HEK293 (cell line): ENCODE measurements at regions not wholly inside any gene's neighbourhood (a gene's known extent, or its start where the extent isn't known, plus 50 kb on each side); places are given as distances from the start of the nearest gene placed in this dataset.

Source experiments
- CTCF ChIA-PET: fragments of 350-600 bp; formaldehyde crosslinking; extraction: SDS; loops from one replicate; lab custom pipeline; 2021; ENCODE audit warnings: antibody characterized with exemption; lab: Yijun Ruan, JAX
- POLR2A ChIA-PET: fragments of 300-600 bp; formaldehyde crosslinking; extraction: SDS; loops from one replicate; lab custom pipeline; 2020; ENCODE audit warnings: antibody characterized with exemption, inconsistent platforms; lab: Yijun Ruan, JAX
- H3K27ac ChIP-seq: fragments of 200-500 bp; sonication (Bioruptor generic); 2 replicates; pipeline ENCODE4 v1.5.1; 2014; ENCODE audit warnings: low read depth, low read length, control low read depth, inconsistent platforms; ENCODE audit errors: extremely low read depth
- H3K36me3 ChIP-seq, 2 experiments: fragments of 200-500 bp in 1 of 2; sonication (Bioruptor generic) in 1 of 2; 1 replicate in 1 of 2; 2 replicates in 1 of 2; pipeline ENCODE4 v1.5.1; 2014 to 2017; ENCODE audit warnings: inconsistent platforms in 2 of 2, low read length in 2 of 2; ENCODE audit not compliant: control insufficient read depth in 2 of 2, insufficient read depth in 1 of 2
- H3K4me1 ChIP-seq: fragments of 200-500 bp; sonication (Bioruptor generic); 2 replicates; pipeline ENCODE4 v1.5.1; 2014; ENCODE audit warnings: mild to moderate bottlenecking, low read length, inconsistent platforms; ENCODE audit not compliant: control insufficient read depth, insufficient read depth
- H3K4me3 ChIP-seq: 2 replicates; pipeline ENCODE4 v1.5.1; 2011; ENCODE audit warnings: low read depth, mild to moderate bottlenecking, control low read depth, low read length, moderate library complexity
- H3K9me3 ChIP-seq: fragments of 200-500 bp; sonication (Bioruptor generic); 2 replicates; pipeline ENCODE4 v1.5.1; 2014; ENCODE audit warnings: low read depth, low read length, inconsistent platforms; ENCODE audit not compliant: control insufficient read depth, insufficient read depth
- AEBP2 ChIP-seq: fragments of 450-650 bp; formaldehyde crosslinking; IDR thresholded peaks from 2 replicates; pipeline ENCODE4 v1.5.1; 2016; ENCODE audit warnings: missing biosample characterization, missing genetic modification characterization, borderline replicate concordance
- BCL11B ChIP-seq: fragments of 450-650 bp; formaldehyde crosslinking; IDR thresholded peaks from 2 replicates; pipeline ENCODE4 v1.5.1; 2016; ENCODE audit warnings: low read depth, missing biosample characterization, missing genetic modification characterization
- GLI4 ChIP-seq: fragments of 450-650 bp; formaldehyde crosslinking; IDR thresholded peaks from 2 replicates; pipeline ENCODE4 v1.5.1; 2016; ENCODE audit warnings: missing biosample characterization, missing genetic modification characterization
- GLIS1 ChIP-seq: fragments of 450-650 bp; formaldehyde crosslinking; IDR thresholded peaks from 2 replicates; pipeline ENCODE4 v1.5.1; 2016; ENCODE audit warnings: missing biosample characterization, missing genetic modification characterization
- SP3 ChIP-seq: fragments of 450-650 bp; formaldehyde crosslinking; IDR thresholded peaks from 2 replicates; pipeline ENCODE4 v1.5.1; 2016; ENCODE audit warnings: missing biosample characterization, missing genetic modification characterization
- ZBTB20 ChIP-seq: fragments of 450-650 bp; formaldehyde crosslinking; IDR thresholded peaks from 2 replicates; pipeline ENCODE4 v1.5.1; 2016; ENCODE audit warnings: missing biosample characterization, missing genetic modification characterization
- ZEB2 ChIP-seq: fragments of 450-650 bp; formaldehyde crosslinking; IDR thresholded peaks from 2 replicates; pipeline ENCODE4 v1.5.1; 2016; ENCODE audit warnings: missing biosample characterization, missing genetic modification characterization
- ZNF140 ChIP-seq: fragments of 450-650 bp; formaldehyde crosslinking; IDR thresholded peaks from 2 replicates; pipeline ENCODE4 v1.5.1; 2016; ENCODE audit warnings: missing biosample characterization, missing genetic modification characterization
- ZNF16 ChIP-seq: fragments of 450-650 bp; formaldehyde crosslinking; IDR thresholded peaks from 2 replicates; pipeline ENCODE4 v1.5.1; 2016; ENCODE audit warnings: low read depth, missing biosample characterization, missing genetic modification characterization
- ZNF223 ChIP-seq: fragments of 450-650 bp; formaldehyde crosslinking; IDR thresholded peaks from 2 replicates; pipeline ENCODE4 v1.5.1; 2016; ENCODE audit warnings: missing biosample characterization, missing genetic modification characterization
- ZNF248 ChIP-seq: fragments of 450-650 bp; formaldehyde crosslinking; IDR thresholded peaks from 2 replicates; pipeline ENCODE4 v1.5.1; 2017; ENCODE audit warnings: missing biosample characterization, missing genetic modification characterization
- ZNF324 ChIP-seq: fragments of 450-650 bp; formaldehyde crosslinking; IDR thresholded peaks from 2 replicates; pipeline ENCODE4 v1.5.1; 2016; ENCODE audit warnings: missing biosample characterization, missing genetic modification characterization
- ZNF350 ChIP-seq: fragments of 450-650 bp; formaldehyde crosslinking; IDR thresholded peaks from 2 replicates; pipeline ENCODE4 v1.5.0; 2017; ENCODE audit warnings: missing biosample characterization, mild to moderate bottlenecking, missing genetic modification characterization
- ZNF37A ChIP-seq: fragments of 450-650 bp; IDR thresholded peaks from 2 replicates; pipeline ENCODE4 v1.5.1; 2018; ENCODE audit warnings: missing biosample characterization, missing genetic modification characterization
- ZNF398 ChIP-seq: fragments of 450-650 bp; formaldehyde crosslinking; IDR thresholded peaks from 2 replicates; pipeline ENCODE4 v1.5.1; 2017; ENCODE audit warnings: missing biosample characterization, missing genetic modification characterization
- ZNF600 ChIP-seq: fragments of 450-650 bp; formaldehyde crosslinking; IDR thresholded peaks from 2 replicates; pipeline ENCODE4 v1.5.1; 2016; ENCODE audit warnings: missing biosample characterization, missing genetic modification characterization
- ZNF639 ChIP-seq: fragments of 450-650 bp; formaldehyde crosslinking; IDR thresholded peaks from 2 replicates; pipeline ENCODE4 v1.5.1; 2016; ENCODE audit warnings: missing biosample characterization, missing genetic modification characterization
- ZNF701 ChIP-seq: fragments of 450-650 bp; formaldehyde crosslinking; IDR thresholded peaks from 2 replicates; pipeline ENCODE4 v1.5.1; 2016; ENCODE audit warnings: missing biosample characterization, missing genetic modification characterization
- ZNF747 ChIP-seq: fragments of 450-650 bp; formaldehyde crosslinking; IDR thresholded peaks from 2 replicates; pipeline ENCODE4 v1.5.1; 2016; ENCODE audit warnings: missing biosample characterization, missing genetic modification characterization
- ZXDB ChIP-seq: fragments of 450-650 bp; formaldehyde crosslinking; IDR thresholded peaks from 2 replicates; pipeline ENCODE4 v1.5.1; 2016; ENCODE audit warnings: missing biosample characterization, missing genetic modification characterization

GRCh38 chr3:55343486-55344357 is 143.4 kb downstream of the WNT5A start:
- no peak overlapping the region for H3K4me3 ChIP-seq
- ChIA-PET CTCF (no interaction called here), POLR2A (no interaction called here)
- H3K27ac ChIP-seq: no peak overlapping the region
- H3K9me3 ChIP-seq: no peaks in the 10 kb centered on the region
- H3K4me1 ChIP-seq: no peaks in the 10 kb centered on the region
- H3K36me3 ChIP-seq: no peaks in the 10 kb centered on the region
- TF ChIP-seq GLIS1 (tag by site-specific recombination) (peak; percentile 87), BCL11B (tag by site-specific recombination) (no peak)

GRCh38 chr3:55341502-55342031 is 145.5 kb downstream of the WNT5A start:
- Histone ChIP-seq H3K27ac (no peak overlapping the region), H3K4me1 (no peaks in the 10 kb centered on the region)
- TF ChIP-seq ZNF140 (tag by site-specific recombination) (no peak), ZNF324 (no peak), ZEB2 (tag by site-specific recombination) (no peak)
- TF ChIP-seq, all 188 proteins: peak for 0
- Histone ChIP-seq H3K4me3 (no peak overlapping the region), H3K9me3 (no peaks in the 10 kb centered on the region), H3K36me3 (no peaks in the 10 kb centered on the region)
- ChIA-PET CTCF (interaction anchor here (0.7 kb wide), 1 partner anchor 740 kb away, joined by 4 read pairs; no protein-coding TSS in a partner anchor), POLR2A (no interaction called here)

GRCh38 chr3:55339819-55340218 is 147.3 kb downstream of the WNT5A start:
- Histone ChIP-seq H3K4me1 (no peaks in the 10 kb centered on the region), H3K4me3 (no peak overlapping the region), H3K27ac (no peak overlapping the region), H3K36me3 (no peaks in the 10 kb centered on the region), H3K9me3 (no peaks in the 10 kb centered on the region)
- ChIA-PET POLR2A (no interaction called here), CTCF (no interaction called here)
- TF ChIP-seq AEBP2: no peak
- no peak for TF ChIP-seq ZBTB20
- TF ChIP-seq SP3: no peak
- no peak for TF ChIP-seq ZNF16 (tag by site-specific recombination)
- TF ChIP-seq ZNF37A (tag by site-specific recombination): no peak
- no peak for TF ChIP-seq GLI4 (tag by site-specific recombination)
- TF ChIP-seq ZNF350: no peak
- no peak for TF ChIP-seq ZXDB
- TF ChIP-seq ZNF600 (tag by site-specific recombination): no peak
- TF ChIP-seq ZNF639 (tag by site-specific recombination): no peak
- no peak for TF ChIP-seq ZNF248 (tag by site-specific recombination)
- no peak for TF ChIP-seq ZNF747
- TF ChIP-seq ZNF223: no peak
- no peak for TF ChIP-seq ZNF701 (tag by site-specific recombination)
- no peak for TF ChIP-seq ZNF398 (tag by site-specific recombination)
